ENCODE measurements at regions not wholly inside any gene's neighbourhood (a gene's known extent, or its start where the extent isn't known, plus 50 kb on each side); places are given as distances from the start of the nearest gene placed in this dataset.

- FAIRE-seq (no peak), DNase-seq (ENCODE audit: low spot score) (no peak), ATAC-seq (no peak)
- POLR2A ChIA-PET, result no interaction called here
- H3K9ac ChIP-seq (ENCODE audit: insufficient read depth, low read depth, low read length), result no peak overlapping the region
- H4K20me1 ChIP-seq (ENCODE audit: insufficient read depth, low read length), result no peaks in the 10 kb centered on the region
- H3K27ac ChIP-seq (ENCODE audit: extremely low read length, insufficient read depth, low read length), result no peak overlapping the region
- in situ Hi-C loops (cut with HindIII; ENCODE audit: extremely low pct_ligation_motif_present, low pct_unique_long_range_greater_than_20kb), result no loop called here
- H3K27me3 ChIP-seq (ENCODE audit: control insufficient read depth in 1 of 2, insufficient read depth in 2 of 2, low read length in 2 of 2), result no peaks in the 10 kb centered on the region
- H3K36me3 ChIP-seq (replicated peaks in 1 of 2; ENCODE audit: control insufficient read depth in 1 of 2, insufficient read depth in 2 of 2, low read length in 2 of 2), result no peaks in the 10 kb centered on the region
- no peak overlapping the region for H2AFZ ChIP-seq (ENCODE audit: low read length)
- H3K4me3 ChIP-seq (replicated peaks in 1 of 3; ENCODE audit: insufficient read depth in 1 of 3, low read depth in 2 of 3, low read length in 3 of 3), result no peak overlapping the region
- H3K4me1 ChIP-seq (ENCODE audit: insufficient read depth, low read length), result no peaks in the 10 kb centered on the region
- CTCF ChIA-PET (ENCODE audit: low intra/inter-chr PET ratio, low total read pairs), result no interaction called here
- no TSS peak for BruUV-seq (replicated peaks)
- H3K4me2 ChIP-seq (ENCODE audit: low read depth, low read length), result no peak overlapping the region
- intact Hi-C loops (cut with micrococcal nuclease; ENCODE audit: unreplicated experiment), result no loop called here
- H3K79me2 ChIP-seq (ENCODE audit: insufficient read depth, low read length), result no peaks in the 10 kb centered on the region
- TF ChIP-seq, protein P1, sequence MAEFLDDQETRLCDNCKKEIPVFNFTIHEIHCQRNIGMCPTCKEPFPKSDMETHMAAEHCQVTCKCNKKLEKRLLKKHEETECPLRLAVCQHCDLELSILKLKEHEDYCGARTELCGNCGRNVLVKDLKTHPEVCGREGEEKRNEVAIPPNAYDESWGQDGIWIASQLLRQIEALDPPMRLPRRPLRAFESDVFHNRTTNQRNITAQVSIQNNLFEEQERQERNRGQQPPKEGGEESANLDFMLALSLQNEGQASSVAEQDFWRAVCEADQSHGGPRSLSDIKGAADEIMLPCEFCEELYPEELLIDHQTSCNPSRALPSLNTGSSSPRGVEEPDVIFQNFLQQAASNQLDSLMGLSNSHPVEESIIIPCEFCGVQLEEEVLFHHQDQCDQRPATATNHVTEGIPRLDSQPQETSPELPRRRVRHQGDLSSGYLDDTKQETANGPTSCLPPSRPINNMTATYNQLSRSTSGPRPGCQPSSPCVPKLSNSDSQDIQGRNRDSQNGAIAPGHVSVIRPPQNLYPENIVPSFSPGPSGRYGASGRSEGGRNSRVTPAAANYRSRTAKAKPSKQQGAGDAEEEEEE (CRISPR knock-in tag; IDR thresholded peaks at IDR 0.05; ENCODE audit: borderline replicate concordance), result no peak
- TF ChIP-seq PRMT3 (CRISPR knock-in tag; IDR thresholded peaks at IDR 0.05; ENCODE audit: borderline replicate concordance, low read depth) (no peak), RFXANK (CRISPR knock-in tag; IDR thresholded peaks at IDR 0.05) (no peak), ZNF605 (CRISPR knock-in tag; IDR thresholded peaks at IDR 0.05) (no peak), PAX8 (CRISPR knock-in tag; IDR thresholded peaks at IDR 0.05; ENCODE audit: borderline replicate concordance) (no peak), GPN1 (CRISPR knock-in tag; IDR thresholded peaks at IDR 0.05; ENCODE audit: borderline replicate concordance) (no peak), SRF (IDR thresholded peaks at IDR 0.05; ENCODE audit: low read depth, low read length) (no peak), KAT2B (IDR thresholded peaks at IDR 0.05; ENCODE audit: borderline replicate concordance, low read depth, low read length) (no peak), JARID2 (CRISPR knock-in tag; IDR thresholded peaks at IDR 0.05; ENCODE audit: insufficient replicate concordance) (no peak), MLX (CRISPR knock-in tag; IDR thresholded peaks at IDR 0.05) (no peak), ZZZ3 (CRISPR knock-in tag; IDR thresholded peaks at IDR 0.05; ENCODE audit: borderline replicate concordance) (no peak)
- H3K9me3 ChIP-seq (ENCODE audit: low read length), result no peaks in the 10 kb centered on the region
These were observed 607.6 kb downstream of the EBF1 start for GRCh38 chr5:158492136-158492535.
